BJ (cell line): ENCODE measurements at regions not wholly inside any gene's neighbourhood (a gene's known extent, or its start where the extent isn't known, plus 50 kb on each side); places are given as distances from the start of the nearest gene placed in this dataset.
"Not testable (repeated sequence)": the region's sequence is repeated elsewhere in the genome, so short reads cannot be mapped to it uniquely, and the experiment has no call there.

Experiments used
- CTCF ChIA-PET: fragments of 350-600 bp; formaldehyde crosslinking; extraction: SDS; loops from one replicate; lab custom pipeline; 2021; ENCODE audit warnings: antibody characterized with exemption, inconsistent platforms; lab: Yijun Ruan, JAX
- POLR2A ChIA-PET: fragments of 300-600 bp; sonication (Branson Sonifier 250); formaldehyde crosslinking; extraction: SDS; loops from one replicate; lab custom pipeline; 2021; ENCODE audit warnings: antibody characterized with exemption; lab: Charles Lee
- DNase-seq: peaks from one replicate; pipeline ENCODE4 v3.0.0-alpha.2; 2011; ENCODE audit warnings: low read depth
- H3K27me3 ChIP-seq: 2 replicates; pipeline ENCODE4 v1.6.0; 2011; ENCODE audit warnings: low read length; ENCODE audit not compliant: control insufficient read depth, insufficient read depth
- H3K36me3 ChIP-seq: 2 replicates; pipeline ENCODE4 v1.5.1; 2011; ENCODE audit warnings: low read length; ENCODE audit not compliant: control insufficient read depth, insufficient read depth
- H3K4me3 ChIP-seq: 2 replicates; pipeline ENCODE4 v1.5.1; 2011; ENCODE audit warnings: low read depth, mild to moderate bottlenecking, control low read depth, low read length
- CTCF ChIP-seq: IDR thresholded peaks from 2 replicates; pipeline ENCODE4 v1.5.1; 2011; ENCODE audit warnings: low read depth, mild to moderate bottlenecking, control low read depth, inconsistent platforms, low read length, moderate library complexity; ENCODE audit not compliant: insufficient read depth

DNA sequence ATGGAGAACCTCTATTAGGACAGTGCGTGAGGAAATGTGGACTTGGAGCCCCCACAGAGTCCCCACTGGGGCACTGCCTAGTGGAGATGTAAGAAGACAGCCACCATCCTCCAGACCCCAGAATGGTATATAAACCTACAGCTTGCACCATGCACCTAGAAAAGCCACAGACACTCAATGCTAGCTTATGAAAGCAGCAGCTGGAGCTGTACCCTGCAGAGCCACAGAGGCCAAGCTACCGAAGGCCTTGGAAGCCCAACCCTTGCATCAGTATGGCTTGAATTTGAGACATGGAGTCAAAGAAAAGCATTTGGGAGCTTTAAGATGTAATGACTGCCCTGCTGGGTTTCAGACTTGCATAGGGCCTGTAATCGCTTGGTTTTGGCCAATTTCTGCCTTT lies 361.3 kb downstream of the ZNF248 start:
- DNase-seq, result no peak
- H3K4me3 ChIP-seq, result no peak overlapping the region
- no peak for TF ChIP-seq CTCF
- H3K27me3 ChIP-seq, result no peaks in the 10 kb centered on the region
- ChIA-PET POLR2A (no interaction called here), CTCF (no interaction called here)
- H3K36me3 ChIP-seq, result no peaks in the 10 kb centered on the region

DNA sequence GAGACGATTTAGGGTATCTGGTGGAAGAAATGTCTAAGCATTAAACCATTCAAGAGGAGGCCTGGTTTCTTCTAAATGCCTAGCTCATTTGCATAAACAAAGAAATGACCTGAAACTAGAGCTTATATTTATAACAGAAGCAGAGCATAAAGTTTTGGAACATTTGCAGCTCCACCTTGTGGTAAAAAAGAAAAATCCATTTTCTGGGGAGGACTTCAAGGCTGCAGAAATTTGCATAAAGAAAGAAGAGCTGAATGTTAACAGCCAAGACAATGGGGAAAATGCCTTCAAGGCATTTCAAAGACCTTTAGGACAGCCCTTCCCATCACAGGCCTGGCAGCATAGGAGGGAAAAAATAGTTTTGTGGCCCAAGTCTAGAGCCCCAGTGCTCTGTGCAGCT lies 362.0 kb downstream of the ZNF248 start:
- no peak for DNase-seq
- POLR2A ChIA-PET, result no interaction called here

GRCh38 chr10:37493185-37493796 lies 364.1 kb downstream of the ZNF248 start:
- H3K27me3 ChIP-seq, CTCF ChIA-PET, POLR2A ChIA-PET, H3K36me3 ChIP-seq, H3K4me3 ChIP-seq, DNase-seq: not testable (repeated sequence)

More for the DNA sequence above, 362.0 kb downstream of the ZNF248 start:
- Histone ChIP-seq H3K4me3 (no peak overlapping the region), H3K36me3 (no peaks in the 10 kb centered on the region), H3K27me3 (no peaks in the 10 kb centered on the region)
- CTCF ChIA-PET, result no interaction called here
- no peak for TF ChIP-seq CTCF

- Histone ChIP-seq H3K27me3 (no peaks in the 10 kb centered on the region), H3K36me3 (no peaks in the 10 kb centered on the region), H3K4me3 (no peak overlapping the region)
- DNase-seq, result no peak
- CTCF ChIA-PET, result no interaction called here
- POLR2A ChIA-PET, result no interaction called here
- TF ChIP-seq CTCF, result no peak
These were observed 364.9 kb downstream of the ANKRD30A start for GRCh38 chr10:37490266-37490665.

DNA sequence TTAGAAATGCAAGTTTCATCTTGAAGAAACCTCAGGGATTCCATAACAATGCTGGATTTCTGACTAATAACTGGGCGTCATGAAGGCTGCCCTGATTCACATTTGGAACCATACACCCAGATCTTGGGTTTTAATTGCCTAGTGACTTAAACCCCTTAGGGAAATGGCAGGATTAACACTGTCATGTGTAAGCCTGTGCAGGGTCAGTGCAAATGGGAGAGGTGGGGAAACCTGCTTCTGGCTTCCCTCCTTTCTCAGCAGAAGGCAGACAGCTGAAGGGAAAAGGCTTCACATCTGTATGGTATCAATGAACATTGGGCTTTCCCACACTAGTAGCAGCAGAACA lies 364.2 kb downstream of the ANKRD30A start:
- Histone ChIP-seq H3K36me3 (no peaks in the 10 kb centered on the region), H3K27me3 (no peaks in the 10 kb centered on the region), H3K4me3 (no peak overlapping the region)
- POLR2A ChIA-PET, result no interaction called here
- DNase-seq, result no peak
- CTCF ChIA-PET, result no interaction called here
- TF ChIP-seq CTCF, result no peak
